GM12878 (cell line): ENCODE measurements at regions not wholly inside any gene's neighbourhood (a gene's known extent, or its start where the extent isn't known, plus 50 kb on each side); places are given as distances from the start of the nearest gene placed in this dataset.

Experiments
- ATAC-seq: fragments of 200-7000 bp; cut with Tn5 transposase; 3 replicates; pipeline ENCODE4 v1.9.1; 2020; ENCODE audit warnings: mild to moderate bottlenecking, moderate library complexity
- BruUV-seq: library from RNA; stranded (reverse); fragments of 400-500 nt; replicated peaks from 2 replicates; lab custom pipeline; 2021; lab: Mats Ljungman, UMichigan
- CTCF ChIA-PET: fragments of 300-600 bp; sonication (Branson Sonifier 250); formaldehyde crosslinking; extraction: SDS; loops from one replicate; lab custom pipeline; 2021; ENCODE audit warnings: inconsistent platforms; lab: Yijun Ruan, JAX
- POLR2A ChIA-PET: fragments of 350-600 bp; formaldehyde crosslinking; extraction: SDS; loops from one replicate; lab custom pipeline; 2021; ENCODE audit warnings: inconsistent platforms; lab: Charles Lee
- RAD21 ChIA-PET: fragments of 300-600 bp; sonication (Branson Sonifier 250); formaldehyde crosslinking; loops from one replicate; lab custom pipeline; 2023; ENCODE audit warnings: antibody characterized with exemption; ENCODE audit not compliant: unreplicated experiment; lab: Charles Lee
- SMC1A ChIA-PET: fragments of 300-600 bp; sonication (Branson Sonifier 250); formaldehyde crosslinking; loops from one replicate; lab custom pipeline; 2023; ENCODE audit not compliant: unreplicated experiment, uncharacterized antibody; lab: Charles Lee
- DNase-seq: peaks from one replicate; pipeline ENCODE4 v3.0.0-alpha.2; 2011; ENCODE audit warnings: low read depth, low spot score
- FAIRE-seq: peaks from 3 replicates; lab custom pipeline; 2011; peaks lifted over from hg19 to GRCh38; lab: Jason Lieb, UNC
- H2AFZ ChIP-seq: 2 replicates; pipeline ENCODE4 v1.6.0; 2011; ENCODE audit warnings: low read depth, low read length, control low read depth; ENCODE audit not compliant: control insufficient read depth
- H3K27ac ChIP-seq: 2 replicates; pipeline ENCODE4 v1.5.1; 2011; ENCODE audit warnings: control low read depth; ENCODE audit not compliant: control insufficient read depth, insufficient read depth
- H3K27me3 ChIP-seq, 2 experiments: replicated peaks in 1 of 2; 2 replicates each; pipeline versions ENCODE4 v1.6.0 to v1.6.1; 2011; ENCODE audit warnings: low read length in 1 of 2; ENCODE audit not compliant: control insufficient read depth in 2 of 2, insufficient read depth in 2 of 2
- H3K36me3 ChIP-seq, 2 experiments: 2 replicates each; pipeline ENCODE4 v1.5.1; 2011; ENCODE audit warnings: low read length in 1 of 2; ENCODE audit not compliant: control insufficient read depth in 2 of 2, insufficient read depth in 2 of 2
- H3K4me1 ChIP-seq: 2 replicates; pipeline ENCODE4 v1.6.1; 2011; ENCODE audit warnings: mild to moderate bottlenecking, low read length, moderate library complexity, mixed read lengths; ENCODE audit not compliant: control insufficient read depth, insufficient read depth
- H3K4me2 ChIP-seq: 2 replicates; pipeline ENCODE4 v1.6.0; 2011; ENCODE audit warnings: control low read depth; ENCODE audit not compliant: control insufficient read depth, insufficient read depth
- H3K4me3 ChIP-seq: fragments of 200-600 bp; sonication (generic); 2 replicates; pipeline ENCODE4 v1.5.1; 2016
- H3K79me2 ChIP-seq: 2 replicates; pipeline ENCODE4 v1.6.0; 2011; ENCODE audit warnings: low read length; ENCODE audit not compliant: control insufficient read depth, insufficient read depth
- H3K9ac ChIP-seq: 2 replicates; pipeline ENCODE4 v1.8.0; 2011; ENCODE audit warnings: low read length, control low read depth, mixed read lengths; ENCODE audit not compliant: control insufficient read depth, insufficient read depth
- H3K9me3 ChIP-seq: replicated peaks from 3 replicates; pipeline ENCODE4 v1.5.1; 2011; ENCODE audit warnings: mild to moderate bottlenecking, low read length; ENCODE audit not compliant: control insufficient read depth, insufficient read depth
- H4K20me1 ChIP-seq: 2 replicates; pipeline ENCODE4 v1.6.0; 2011; ENCODE audit not compliant: control insufficient read depth, insufficient read depth
- MEF2B ChIP-seq: fragments of 450-650 bp; IDR thresholded peaks from 2 replicates; pipeline ENCODE4 v1.6.1; 2018; ENCODE audit warnings: mild to moderate bottlenecking, moderate library complexity; ENCODE audit not compliant: partially characterized antibody, poor library complexity, severe bottlenecking
- ZBTB4 ChIP-seq: fragments of 450-650 bp; formaldehyde crosslinking; IDR thresholded peaks from 2 replicates; pipeline ENCODE4 v1.4.0; 2022; ENCODE audit warnings: mild to moderate bottlenecking, moderate library complexity
- ZNF274 ChIP-seq: IDR thresholded peaks from one replicate; pipeline ENCODE4 v1.8.0; 2011; ENCODE audit not compliant: insufficient read length, insufficient read depth
- WGBS: methylation state at CpG from one replicate; pipeline ENCODE4 v1.1.6; 2016; ENCODE audit warnings: low lambda C conversion rate; ENCODE audit not compliant: insufficient replicate concordance, insufficient coverage; ENCODE audit errors: missing lambda C conversion rate; 5-methylcytosine and 5-hydroxymethylcytosine counted together
- in situ Hi-C: fragments of 300-500 bp; cut with MboI; formaldehyde crosslinking; loops from 9 replicates; pipeline ENCODE4 v1.14.3; 2018; ENCODE audit warnings: mixed read lengths
- intact Hi-C: fragments of 100-400 bp; cut with micrococcal nuclease; formaldehyde crosslinking; loops from one replicate; pipeline ENCODE4 v1.14.2; 2022; ENCODE audit not compliant: unreplicated experiment

GRCh38 chr2:157980020-157980419 lies 103.9 kb upstream of the ACVR1 start:
- 24% methylated on average over 4 of the region's 4 CpGs for WGBS
- FAIRE-seq = no peak
- SMC1A ChIA-PET = no interaction called here

More at GRCh38 chr2:157980020-157980419, 103.9 kb upstream of the ACVR1 start:
- RAD21 ChIA-PET = no interaction called here
- H3K4me2 ChIP-seq = no peak overlapping the region
- ATAC-seq = no peak
- no peaks in the 10 kb centered on the region for H3K27me3 ChIP-seq
- CTCF ChIA-PET = no interaction called here
- H3K9ac ChIP-seq = no peak overlapping the region
- no peaks in the 10 kb centered on the region for H4K20me1 ChIP-seq
- no peaks in the 10 kb centered on the region for H3K36me3 ChIP-seq
- BruUV-seq = no TSS peak
- no peaks in the 10 kb centered on the region; the same call in 2 of the 3 replicates for H3K9me3 ChIP-seq
- DNase-seq = no peak
- intact Hi-C loops (no loop called here), in situ Hi-C loops (no loop called here)
- H3K79me2 ChIP-seq = no peaks in the 10 kb centered on the region
- no peak overlapping the region for H2AFZ ChIP-seq
- POLR2A ChIA-PET = no interaction called here
- no peak overlapping the region for H3K27ac ChIP-seq
- no peaks in the 10 kb centered on the region for H3K4me1 ChIP-seq
- TF ChIP-seq ZBTB4 (CRISPR knock-in tag) (no peak), MEF2B (no peak), ZNF274 (no peak)
- H3K4me3 ChIP-seq = no peak overlapping the region
